CD4-positive, alpha-beta memory T cell (primary cell): ENCODE measurements at regions not wholly inside any gene's neighbourhood (a gene's known extent, or its start where the extent isn't known, plus 50 kb on each side); places are given as distances from the start of the nearest gene placed in this dataset.

Experiments
- CTCF ChIA-PET: fragments of 350-600 bp; sonication (Branson Sonifier 250); formaldehyde crosslinking; loops from one replicate; lab custom pipeline; 2021; ENCODE audit warnings: inconsistent platforms; ENCODE audit not compliant: partially characterized antibody; lab: Charles Lee
- POLR2A ChIA-PET: fragments of 350-600 bp; sonication (Branson Sonifier 250); formaldehyde crosslinking; loops from one replicate; lab custom pipeline; 2021; ENCODE audit not compliant: partially characterized antibody; lab: Charles Lee
- DNase-seq, 5 donors: peaks; one replicate each; pipeline versions ENCODE4 v3.0.0 to v3.0.0-alpha.2; 2020 to 2022; ENCODE audit warnings: mixed read lengths in 1 of 5
- H3K27ac ChIP-seq: one replicate; pipeline ENCODE4 v1.7.0; 2013; ENCODE audit warnings: low read depth, low read length
- H3K27me3 ChIP-seq: 2 replicates; pipeline ENCODE4 v1.7.0; 2013; ENCODE audit warnings: mild to moderate bottlenecking, low read length, moderate library complexity; ENCODE audit not compliant: insufficient read depth
- H3K36me3 ChIP-seq: 2 replicates; pipeline ENCODE4 v1.7.0; 2013; ENCODE audit warnings: mild to moderate bottlenecking, low read length, moderate library complexity; ENCODE audit not compliant: insufficient read depth
- H3K4me1 ChIP-seq: 2 replicates; pipeline ENCODE4 v1.7.0; 2013; ENCODE audit warnings: mild to moderate bottlenecking, low read length, moderate library complexity; ENCODE audit not compliant: insufficient read depth
- H3K4me3 ChIP-seq, 2 donors: one replicate each; pipeline ENCODE4 v1.7.0; 2013; ENCODE audit warnings: low read length in 2 of 2, mild to moderate bottlenecking in 1 of 2
- H3K9me3 ChIP-seq, 2 donors: one replicate each; pipeline ENCODE4 v1.7.0; 2013; ENCODE audit warnings: low read length in 2 of 2, control low read depth in 1 of 2; ENCODE audit not compliant: control insufficient read depth in 1 of 2
- H3K27ac Mint-ChIP-seq, 7 donors: one replicate each; pipeline ENCODE4 v1.8.0; 2020 to 2021; ENCODE audit warnings: mixed read lengths in 7 of 7, mild to moderate bottlenecking in 6 of 7, inconsistent platforms in 3 of 7, moderate library complexity in 3 of 7
- H3K27me3 Mint-ChIP-seq, 2 donors: one replicate each; pipeline ENCODE4 v1.8.0; 2020 to 2021; ENCODE audit warnings: mixed read lengths in 2 of 2
- H3K36me3 Mint-ChIP-seq, 2 donors: one replicate each; pipeline ENCODE4 v1.8.0; 2020 to 2021; ENCODE audit warnings: mixed read lengths in 2 of 2, inconsistent platforms in 1 of 2, mild to moderate bottlenecking in 1 of 2
- H3K4me1 Mint-ChIP-seq, 4 donors: one replicate each; pipeline ENCODE4 v1.8.0; 2020 to 2021; ENCODE audit warnings: mixed read lengths in 4 of 4, mild to moderate bottlenecking in 1 of 4
- H3K4me3 Mint-ChIP-seq, 8 donors: one replicate each; pipeline ENCODE4 v1.8.0; 2020 to 2021; ENCODE audit warnings: mixed read lengths in 8 of 8, mild to moderate bottlenecking in 7 of 8, moderate library complexity in 6 of 8, inconsistent platforms in 3 of 8
- H3K9me3 Mint-ChIP-seq, 8 donors: one replicate each; pipeline ENCODE4 v1.8.0; 2020 to 2021; ENCODE audit warnings: mixed read lengths in 8 of 8, mild to moderate bottlenecking in 5 of 8, inconsistent platforms in 3 of 8, moderate library complexity in 1 of 8
- intact Hi-C: fragments of 100-400 bp; cut with micrococcal nuclease; formaldehyde crosslinking; loops from one replicate; pipeline ENCODE4 v1.15.1; 2023

DNA sequence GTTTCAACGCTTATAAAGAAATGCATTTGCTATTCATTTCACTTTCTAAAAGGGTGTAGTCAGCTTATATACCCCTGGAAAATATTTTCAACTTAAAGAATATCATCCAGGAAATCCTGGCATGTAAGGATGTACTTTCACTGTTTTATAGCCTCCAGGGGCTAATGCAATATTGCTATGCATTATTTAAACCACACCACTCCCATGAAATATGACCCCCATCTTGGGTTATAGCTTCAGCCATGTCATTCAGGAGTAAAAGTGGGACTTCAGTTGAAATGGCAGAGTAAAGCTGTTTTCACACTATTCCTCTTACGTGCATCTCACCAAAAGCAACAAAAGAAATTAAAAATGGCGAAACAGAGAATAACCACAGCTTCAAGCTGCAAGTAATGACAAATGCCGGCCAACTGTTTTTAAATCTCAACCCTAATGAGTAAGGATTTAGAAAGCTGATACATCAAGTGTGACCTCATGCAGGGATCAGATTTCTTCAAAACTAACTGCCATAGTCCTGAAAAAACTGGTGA is 84.5 kb downstream of the COL6A6 start:
- Mint-ChIP-seq H3K4me3 (no peak overlapping the region), H3K4me1 (no peaks in the 10 kb centered on the region), H3K27me3 (peaks cover 2 to 6% of the 10 kb centered on the region in 2 donors), H3K27ac (peak overlapping the region in 1 of 7 donors; percentile 2), H3K36me3 (no peaks in the 10 kb centered on the region), H3K9me3 (peaks cover 0 to 13% (median 8%) of the 10 kb centered on the region in 8 donors)
- intact Hi-C loops = no loop called here
- no peak for DNase-seq
- CTCF ChIA-PET = no interaction called here
- H3K9me3 ChIP-seq = no peaks in the 10 kb centered on the region
- H3K4me1 ChIP-seq = no peaks in the 10 kb centered on the region
- H3K27me3 ChIP-seq = no peaks in the 10 kb centered on the region
- no peaks in the 10 kb centered on the region for H3K36me3 ChIP-seq
- POLR2A ChIA-PET = no interaction called here
- H3K27ac ChIP-seq = no peak overlapping the region
- no peak overlapping the region for H3K4me3 ChIP-seq

- H3K27ac ChIP-seq = no peak overlapping the region
- Mint-ChIP-seq H3K27ac (no peak overlapping the region), H3K4me3 (no peak overlapping the region), H3K9me3 (peaks cover 0 to 36% (median 18%) of the 10 kb centered on the region in 8 donors), H3K4me1 (no peaks in the 10 kb centered on the region), H3K27me3 (peaks cover 0 to 2% of the 10 kb centered on the region in 2 donors), H3K36me3 (no peaks in the 10 kb centered on the region)
- H3K27me3 ChIP-seq = no peaks in the 10 kb centered on the region
- no peak overlapping the region for H3K4me3 ChIP-seq
- no peak for DNase-seq
- H3K4me1 ChIP-seq = no peaks in the 10 kb centered on the region
- CTCF ChIA-PET = no interaction called here
- POLR2A ChIA-PET = no interaction called here
- no peaks in the 10 kb centered on the region for H3K36me3 ChIP-seq
- intact Hi-C loops = no loop called here
- peaks cover 0 to 3% of the 10 kb centered on the region in 2 donors for H3K9me3 ChIP-seq
Measured at GRCh38 chr3:130604806-130605205, 87.8 kb downstream of the COL6A6 start.

DNA sequence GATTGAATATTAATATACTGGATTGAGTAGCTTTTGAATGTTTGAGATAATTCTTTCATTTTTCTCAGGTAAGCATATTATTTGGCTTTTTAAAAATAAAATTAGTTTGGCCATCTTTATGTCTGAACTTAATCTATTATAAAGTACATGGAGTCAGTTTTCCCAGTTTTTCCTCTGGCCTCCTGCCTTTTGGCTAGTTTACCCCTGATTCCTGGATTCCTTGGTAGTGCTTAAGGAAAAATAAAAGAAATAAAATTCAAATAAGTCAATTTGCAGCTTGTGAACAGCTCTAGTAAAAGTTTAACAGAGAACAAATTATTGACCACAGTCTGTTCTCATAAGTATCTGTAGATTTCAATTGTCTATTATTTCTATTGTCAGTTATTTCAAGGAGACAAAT is 89.4 kb downstream of the COL6A6 start:
- peaks cover 0 to 47% (median 18%) of the 10 kb centered on the region in 8 donors for H3K9me3 Mint-ChIP-seq
- intact Hi-C loops = no loop called here
- H3K36me3 Mint-ChIP-seq = no peaks in the 10 kb centered on the region
- CTCF ChIA-PET = no interaction called here
- DNase-seq = no peak
- H3K27me3 Mint-ChIP-seq = no peaks in the 10 kb centered on the region
- Histone ChIP-seq H3K27ac (no peak overlapping the region), H3K4me1 (no peaks in the 10 kb centered on the region), H3K36me3 (no peaks in the 10 kb centered on the region), H3K4me3 (no peak overlapping the region), H3K9me3 (peaks cover 0 to 3% of the 10 kb centered on the region in 2 donors), H3K27me3 (no peaks in the 10 kb centered on the region)
- POLR2A ChIA-PET = no interaction called here
- no peak overlapping the region for H3K27ac Mint-ChIP-seq
- no peak overlapping the region for H3K4me3 Mint-ChIP-seq
- no peaks in the 10 kb centered on the region for H3K4me1 Mint-ChIP-seq

DNA sequence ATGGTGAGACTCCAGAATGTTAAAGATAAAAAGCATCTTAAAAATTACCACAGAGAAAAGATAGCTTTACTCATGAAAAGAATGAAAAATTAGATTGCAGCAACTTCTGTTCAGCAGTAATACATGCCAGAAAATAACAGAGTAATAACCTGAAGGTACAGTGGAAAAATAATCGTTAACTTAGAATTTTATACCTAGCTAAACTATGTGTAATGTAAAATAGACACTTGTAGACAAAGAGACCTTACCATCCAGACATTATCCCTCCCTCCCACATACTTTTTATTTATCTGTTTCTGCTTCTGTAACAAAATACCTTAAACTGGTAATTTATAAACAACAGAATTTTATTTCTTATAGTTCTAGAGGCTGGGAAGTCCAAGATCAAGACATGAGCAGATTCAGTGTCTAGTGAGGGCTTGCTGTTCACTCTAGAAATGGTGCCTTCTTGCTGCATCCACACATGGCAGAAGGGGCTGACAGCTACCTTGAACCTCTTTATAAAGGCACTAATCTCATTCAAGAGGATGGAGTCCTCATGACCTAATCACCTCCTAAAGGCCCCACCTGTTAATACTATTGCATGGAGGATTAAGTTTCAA is 90.7 kb downstream of the COL6A6 start:
- ChIA-PET CTCF (no interaction called here), POLR2A (no interaction called here)
- Mint-ChIP-seq H3K36me3 (no peaks in the 10 kb centered on the region), H3K4me3 (no peak overlapping the region), H3K9me3 (peaks cover 3 to 54% (median 19%) of the 10 kb centered on the region in 8 donors), H3K27me3 (no peaks in the 10 kb centered on the region), H3K4me1 (no peaks in the 10 kb centered on the region), H3K27ac (no peak overlapping the region)
- no peaks in the 10 kb centered on the region for H3K27me3 ChIP-seq
- peaks cover 0 to 3% of the 10 kb centered on the region in 2 donors for H3K9me3 ChIP-seq
- no peaks in the 10 kb centered on the region for H3K36me3 ChIP-seq
- intact Hi-C loops = no loop called here
- DNase-seq = no peak
- H3K4me3 ChIP-seq = no peak overlapping the region
- H3K4me1 ChIP-seq = no peaks in the 10 kb centered on the region
- H3K27ac ChIP-seq = no peak overlapping the region

DNA sequence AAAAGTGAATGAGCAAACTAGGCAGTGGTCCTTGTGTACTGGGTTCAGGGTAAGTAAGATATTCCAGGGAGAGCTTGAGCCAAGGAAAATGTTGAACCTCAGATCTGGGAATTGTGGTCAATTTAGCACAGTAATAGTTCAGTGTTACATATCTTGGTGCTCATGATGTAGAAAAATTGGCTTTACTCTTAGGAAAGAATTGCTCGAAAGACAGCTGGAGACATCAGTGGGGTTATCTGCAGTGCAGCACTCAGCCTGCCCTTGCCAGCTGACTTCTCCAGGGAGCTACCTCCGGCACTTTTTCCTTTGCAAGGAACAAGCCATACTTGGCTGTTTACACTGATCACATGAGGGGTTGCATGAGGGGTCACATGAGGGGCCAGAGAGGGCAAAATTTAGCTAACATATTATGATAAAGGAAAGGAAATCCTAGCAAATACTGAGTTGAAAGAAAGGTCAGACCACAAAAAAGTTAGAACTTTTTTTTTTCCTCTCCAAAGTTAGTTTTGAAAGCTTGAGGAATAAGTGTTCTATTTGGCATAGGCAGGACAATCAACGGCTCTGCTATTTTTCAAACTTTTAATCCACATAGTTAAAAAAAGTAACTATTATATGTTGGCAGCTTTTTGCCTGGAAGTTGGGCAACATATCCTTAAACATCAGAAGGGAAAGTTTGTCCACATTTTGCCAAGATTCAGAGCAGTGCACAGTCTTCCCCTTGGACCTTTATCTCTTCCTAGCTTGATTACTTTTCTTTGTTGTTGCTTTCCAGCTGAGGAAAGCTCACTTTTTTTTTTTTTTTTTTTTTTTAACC is 92.4 kb downstream of the COL6A6 start:
- Mint-ChIP-seq H3K4me3 (no peak overlapping the region), H3K27ac (no peak overlapping the region), H3K27me3 (no peaks in the 10 kb centered on the region), H3K4me1 (no peaks in the 10 kb centered on the region), H3K9me3 (peaks cover 3 to 63% (median 18%) of the 10 kb centered on the region in 8 donors), H3K36me3 (no peaks in the 10 kb centered on the region)
- Histone ChIP-seq H3K36me3 (no peaks in the 10 kb centered on the region), H3K27me3 (no peaks in the 10 kb centered on the region), H3K9me3 (peaks cover 0 to 3% of the 10 kb centered on the region in 2 donors), H3K4me1 (no peaks in the 10 kb centered on the region), H3K4me3 (no peak overlapping the region), H3K27ac (no peak overlapping the region)
- no peak for DNase-seq
- ChIA-PET CTCF (no interaction called here), POLR2A (no interaction called here)
- intact Hi-C loops = no loop called here

GRCh38 chr3:130619196-130619595 is 102.2 kb downstream of the COL6A6 start:
- CTCF ChIA-PET = no interaction called here
- Histone ChIP-seq H3K4me3 (no peak overlapping the region), H3K4me1 (no peaks in the 10 kb centered on the region), H3K9me3 (no peaks in the 10 kb centered on the region), H3K36me3 (no peaks in the 10 kb centered on the region), H3K27me3 (no peaks in the 10 kb centered on the region), H3K27ac (no peak overlapping the region)
- H3K36me3 Mint-ChIP-seq = no peaks in the 10 kb centered on the region
- no peak for DNase-seq
- no peak overlapping the region for H3K4me3 Mint-ChIP-seq
- no peaks in the 10 kb centered on the region for H3K4me1 Mint-ChIP-seq
- POLR2A ChIA-PET = no interaction called here
- H3K9me3 Mint-ChIP-seq = peaks cover 0 to 11% (median under 1%) of the 10 kb centered on the region in 8 donors
- peaks cover 2 to 8% of the 10 kb centered on the region in 2 donors for H3K27me3 Mint-ChIP-seq
- intact Hi-C loops = no loop called here
- no peak overlapping the region for H3K27ac Mint-ChIP-seq

DNA sequence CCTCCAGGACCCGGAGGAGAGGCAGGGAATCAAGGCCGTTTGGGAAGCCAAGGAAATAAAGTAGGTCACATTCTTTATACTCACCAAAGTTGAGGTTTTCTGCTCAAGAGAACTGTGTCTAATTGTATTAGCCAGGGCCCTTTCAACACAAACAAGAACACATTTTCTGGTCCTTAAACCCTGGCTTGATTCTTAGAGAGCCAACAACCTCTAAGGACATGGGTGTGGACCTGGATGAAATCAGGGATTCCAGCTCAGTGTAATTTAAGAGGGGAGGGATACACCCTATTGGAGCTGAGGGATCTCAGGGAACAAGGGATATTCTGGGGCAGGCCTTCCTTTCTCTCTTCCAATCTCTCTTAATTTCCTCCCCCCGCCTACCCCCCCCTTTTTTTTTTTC is 104.8 kb downstream of the COL6A6 start:
- H3K27me3 Mint-ChIP-seq = peaks cover 3 to 11% of the 10 kb centered on the region in 2 donors
- ChIA-PET POLR2A (no interaction called here), CTCF (no interaction called here)
- no peaks in the 10 kb centered on the region for H3K27me3 ChIP-seq
- H3K9me3 ChIP-seq = no peaks in the 10 kb centered on the region
- H3K27ac ChIP-seq = no peak overlapping the region
- H3K4me1 Mint-ChIP-seq = no peaks in the 10 kb centered on the region
- no peaks in the 10 kb centered on the region for H3K36me3 Mint-ChIP-seq
- H3K36me3 ChIP-seq = no peaks in the 10 kb centered on the region
- H3K4me3 Mint-ChIP-seq = no peak overlapping the region
- intact Hi-C loops = no loop called here
- no peaks in the 10 kb centered on the region for H3K4me1 ChIP-seq
- H3K4me3 ChIP-seq = no peak overlapping the region
- no peak overlapping the region for H3K27ac Mint-ChIP-seq
- peaks cover 0 to 4% (median 0%) of the 10 kb centered on the region in 8 donors for H3K9me3 Mint-ChIP-seq
- DNase-seq = no peak
